Ishikawa (cell line): ENCODE measurements at regions not wholly inside any gene's neighbourhood (a gene's known extent, or its start where the extent isn't known, plus 50 kb on each side); places are given as distances from the start of the nearest gene placed in this dataset.

Experiments
- CEBPB ChIP-seq: IDR thresholded peaks from 2 replicates; pipeline ENCODE4 v1.6.1; 2012
- CREB1 ChIP-seq: IDR thresholded peaks from 2 replicates; pipeline ENCODE4 v1.6.1; 2012; ENCODE audit warnings: low read depth
- EP300 ChIP-seq: IDR thresholded peaks from 2 replicates; pipeline ENCODE4 v1.6.1; 2012; ENCODE audit warnings: borderline replicate concordance
- FOXM1 ChIP-seq: IDR thresholded peaks from 2 replicates; pipeline ENCODE4 v1.6.1; 2012; ENCODE audit warnings: low read depth, borderline replicate concordance
- MAX ChIP-seq: IDR thresholded peaks from 2 replicates; pipeline ENCODE4 v1.6.1; 2012
- NFIC ChIP-seq: IDR thresholded peaks from 2 replicates; pipeline ENCODE4 v1.6.1; 2012
- RAD21 ChIP-seq: IDR thresholded peaks from 2 replicates; pipeline ENCODE4 v1.6.1; 2012; ENCODE audit warnings: low read depth
- REST ChIP-seq: IDR thresholded peaks from 2 replicates; pipeline ENCODE4 v1.6.1; 2012; ENCODE audit warnings: low read depth, mild to moderate bottlenecking
- TAF1 ChIP-seq: IDR thresholded peaks from 2 replicates; pipeline ENCODE4 v1.6.1; 2012; ENCODE audit warnings: low read depth, mild to moderate bottlenecking
- TEAD4 ChIP-seq: IDR thresholded peaks from 2 replicates; pipeline ENCODE4 v1.6.1; 2012
- USF1 ChIP-seq: IDR thresholded peaks from 2 replicates; pipeline ENCODE4 v1.6.1; 2012
- YY1 ChIP-seq: IDR thresholded peaks from 2 replicates; pipeline ENCODE4 v1.6.1; 2012; ENCODE audit warnings: low read depth

DNA sequence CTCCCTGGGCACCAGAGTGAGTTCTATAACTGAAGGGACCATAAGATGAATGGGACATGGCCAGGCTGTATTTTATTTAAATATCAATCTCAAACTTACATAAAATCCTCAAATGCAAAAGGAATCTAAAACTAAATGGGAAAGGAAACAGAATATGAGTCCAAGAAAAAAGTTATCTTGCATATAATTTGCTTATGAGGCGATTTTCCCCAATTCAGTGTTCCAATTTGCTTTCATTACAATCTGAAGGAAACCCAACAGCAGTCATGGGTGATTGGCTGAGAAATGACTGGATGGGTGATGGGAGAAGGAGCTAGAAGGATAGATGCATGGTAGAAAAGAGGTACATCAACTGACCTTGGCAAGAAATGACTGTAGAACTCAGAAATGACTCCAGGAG is 511.3 kb upstream of the TENM3 start:
- TF ChIP-seq FOXM1 (no peak), EP300 (no peak), USF1 (no peak), REST (no peak), MAX (no peak), TEAD4 (no peak), RAD21 (no peak), TAF1 (no peak), YY1 (no peak), CEBPB (no peak), CREB1 (no peak), NFIC (no peak)
